ENCODE measurements at regions not wholly inside any gene's neighbourhood (a gene's known extent, or its start where the extent isn't known, plus 50 kb on each side); places are given as distances from the start of the nearest gene placed in this dataset.

DNA sequence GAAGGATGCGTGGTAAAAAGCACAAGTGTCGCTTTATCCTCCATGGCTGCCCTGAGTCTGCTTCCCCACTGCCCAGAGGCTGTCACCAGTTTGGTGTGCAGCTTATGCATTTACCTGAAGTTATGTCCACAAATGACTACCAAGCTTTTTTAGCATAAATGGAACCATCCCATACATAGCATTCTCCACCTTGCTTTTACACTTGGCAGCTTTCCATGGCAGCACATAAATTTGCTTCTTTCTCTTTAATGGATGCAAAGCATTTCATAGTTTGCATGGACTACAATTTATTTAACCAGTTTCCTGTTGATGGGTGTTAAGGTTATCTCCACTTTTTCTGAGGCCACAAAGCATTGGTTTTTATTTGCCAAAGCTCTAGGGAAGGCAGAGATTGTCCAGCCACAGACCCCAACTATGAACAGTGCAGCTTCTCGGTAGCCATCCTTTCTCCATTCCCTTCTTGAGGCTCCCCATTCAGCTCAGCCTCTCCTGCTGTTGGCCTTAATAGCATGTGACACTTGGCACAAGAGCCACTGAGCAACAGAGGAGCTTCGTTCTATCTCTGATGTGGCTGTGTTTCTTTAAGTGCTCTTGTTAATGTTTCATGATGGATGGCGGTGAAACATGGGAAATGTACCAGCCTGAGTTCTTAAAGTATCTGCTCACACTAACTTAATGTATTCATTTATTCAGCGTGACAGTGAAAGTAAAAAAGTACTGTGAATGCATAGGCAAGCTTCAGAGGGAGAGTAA lies 59.8 kb upstream of the NAV2 start:
- TF ChIP-seq, protein P1, sequence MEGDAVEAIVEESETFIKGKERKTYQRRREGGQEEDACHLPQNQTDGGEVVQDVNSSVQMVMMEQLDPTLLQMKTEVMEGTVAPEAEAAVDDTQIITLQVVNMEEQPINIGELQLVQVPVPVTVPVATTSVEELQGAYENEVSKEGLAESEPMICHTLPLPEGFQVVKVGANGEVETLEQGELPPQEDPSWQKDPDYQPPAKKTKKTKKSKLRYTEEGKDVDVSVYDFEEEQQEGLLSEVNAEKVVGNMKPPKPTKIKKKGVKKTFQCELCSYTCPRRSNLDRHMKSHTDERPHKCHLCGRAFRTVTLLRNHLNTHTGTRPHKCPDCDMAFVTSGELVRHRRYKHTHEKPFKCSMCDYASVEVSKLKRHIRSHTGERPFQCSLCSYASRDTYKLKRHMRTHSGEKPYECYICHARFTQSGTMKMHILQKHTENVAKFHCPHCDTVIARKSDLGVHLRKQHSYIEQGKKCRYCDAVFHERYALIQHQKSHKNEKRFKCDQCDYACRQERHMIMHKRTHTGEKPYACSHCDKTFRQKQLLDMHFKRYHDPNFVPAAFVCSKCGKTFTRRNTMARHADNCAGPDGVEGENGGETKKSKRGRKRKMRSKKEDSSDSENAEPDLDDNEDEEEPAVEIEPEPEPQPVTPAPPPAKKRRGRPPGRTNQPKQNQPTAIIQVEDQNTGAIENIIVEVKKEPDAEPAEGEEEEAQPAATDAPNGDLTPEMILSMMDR (IDR thresholded peaks at IDR 0.05), result no peak
- Histone ChIP-seq H3K9me3 (no peaks in the 10 kb centered on the region), H3K4me1 (no peaks in the 10 kb centered on the region), H3K4me3 (no peak overlapping the region), H3K27me3 (ENCODE audit: low read depth) (no peaks in the 10 kb centered on the region), H3K27ac (no peak overlapping the region), H3K36me3 (no peaks in the 10 kb centered on the region)
- intact Hi-C loops (cut with DNase I), result no loop called here
- ATAC-seq (no peak), DNase-seq (no peak)

DNA sequence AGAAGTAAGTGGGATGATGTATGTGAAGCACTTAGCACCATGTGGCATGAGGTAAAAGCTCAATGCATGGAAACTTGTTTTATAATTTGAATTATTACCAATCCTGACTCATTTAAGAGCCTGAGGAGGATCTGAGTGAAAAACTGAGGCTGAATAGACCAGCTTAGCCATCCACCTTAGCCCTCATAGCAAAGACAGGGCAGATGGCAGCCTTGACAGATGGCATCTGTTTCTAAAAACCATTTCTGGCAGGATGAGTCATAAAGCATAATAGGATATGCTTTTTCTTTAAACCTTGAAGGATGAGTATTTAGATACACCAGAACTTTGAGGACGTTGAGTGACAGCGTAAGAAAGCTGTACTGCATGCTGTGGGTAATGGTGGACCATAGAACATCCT lies 61.0 kb upstream of the NAV2 start:
- no peak for DNase-seq
- ATAC-seq, result no peak
- H3K4me1 ChIP-seq, result no peaks in the 10 kb centered on the region
- H3K9me3 ChIP-seq, result no peaks in the 10 kb centered on the region
- no peak overlapping the region for H3K4me3 ChIP-seq
- H3K27ac ChIP-seq, result no peak overlapping the region
- H3K36me3 ChIP-seq, result no peaks in the 10 kb centered on the region
- H3K27me3 ChIP-seq (ENCODE audit: low read depth), result no peaks in the 10 kb centered on the region
- TF ChIP-seq, protein P1 (IDR thresholded peaks at IDR 0.05), result no peak
- intact Hi-C loops (cut with DNase I), result no loop called here

DNA sequence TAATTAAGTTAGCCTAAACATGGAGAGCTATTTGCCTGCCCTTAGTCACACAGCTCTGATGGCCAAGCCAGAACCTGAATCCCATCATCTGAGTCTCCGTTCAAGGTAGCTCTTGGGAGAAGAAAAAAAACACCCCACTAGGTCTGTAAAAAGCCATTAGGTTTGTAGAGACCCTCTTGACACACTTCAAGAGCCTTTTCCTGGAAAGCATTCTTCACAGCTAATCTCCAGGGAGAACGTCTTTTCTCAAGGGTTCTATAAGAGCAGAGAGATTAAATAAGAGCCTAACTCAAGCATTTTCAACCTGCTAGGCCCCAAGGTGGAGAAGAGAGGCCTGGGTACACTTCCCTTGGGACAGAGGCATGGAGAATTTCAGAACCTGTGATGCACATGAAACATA lies 61.6 kb upstream of the NAV2 start:
- intact Hi-C loops (cut with DNase I), result no loop called here
- Histone ChIP-seq H3K27me3 (ENCODE audit: low read depth) (no peaks in the 10 kb centered on the region), H3K4me1 (no peaks in the 10 kb centered on the region), H3K4me3 (no peak overlapping the region), H3K27ac (no peak overlapping the region), H3K9me3 (no peaks in the 10 kb centered on the region), H3K36me3 (no peaks in the 10 kb centered on the region)
- peak; percentile 79 to 90 for ATAC-seq
- no peak for DNase-seq
- TF ChIP-seq, protein P1 (IDR thresholded peaks at IDR 0.05), result no peak

DNA sequence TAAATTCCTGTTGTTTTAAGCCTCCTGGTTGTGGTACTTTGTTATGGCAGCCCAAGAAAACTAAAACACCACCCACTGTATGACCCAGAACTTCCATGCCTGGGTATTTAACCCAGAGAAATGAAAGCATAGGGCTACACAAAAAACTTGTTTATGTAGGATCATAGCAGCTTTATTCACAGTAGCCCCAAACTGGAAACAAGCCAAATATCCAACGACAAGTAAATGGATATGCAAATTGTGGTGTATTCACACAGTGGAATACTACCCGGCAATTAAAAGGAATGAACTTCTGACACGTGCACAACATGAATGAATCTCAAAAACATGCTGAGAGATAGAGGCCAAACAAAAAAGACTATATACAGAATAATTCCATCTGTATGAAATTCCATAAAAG lies 62.2 kb upstream of the NAV2 start:
- no peaks in the 10 kb centered on the region for H3K9me3 ChIP-seq
- intact Hi-C loops (cut with DNase I), result no loop called here
- H3K4me3 ChIP-seq, result no peak overlapping the region
- H3K36me3 ChIP-seq, result no peaks in the 10 kb centered on the region
- H3K4me1 ChIP-seq, result no peaks in the 10 kb centered on the region
- TF ChIP-seq, protein P1 (IDR thresholded peaks at IDR 0.05), result no peak
- no peaks in the 10 kb centered on the region for H3K27me3 ChIP-seq (ENCODE audit: low read depth)
- no peak for DNase-seq
- no peak for ATAC-seq
- no peak overlapping the region for H3K27ac ChIP-seq

DNA sequence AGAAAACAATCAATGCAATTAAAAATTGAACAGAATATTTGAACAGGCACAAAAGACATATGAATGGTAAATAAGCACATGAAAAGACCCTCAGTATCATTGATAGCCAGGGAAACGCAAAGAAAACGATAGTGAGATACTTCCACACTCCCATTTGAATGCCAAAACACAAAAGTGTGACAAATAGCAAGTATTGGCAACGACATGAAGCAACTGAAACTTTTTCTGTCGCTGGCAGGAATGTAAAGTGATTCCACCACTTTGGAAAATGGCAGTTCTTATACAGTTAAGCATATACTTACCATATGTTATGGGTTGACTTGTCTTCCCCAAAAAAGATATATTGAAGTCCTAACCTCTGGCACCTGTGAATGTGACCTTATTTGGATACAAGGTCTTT lies 62.9 kb upstream of the NAV2 start:
- Histone ChIP-seq H3K27ac (no peak overlapping the region), H3K4me1 (no peaks in the 10 kb centered on the region), H3K4me3 (no peak overlapping the region), H3K27me3 (ENCODE audit: low read depth) (no peaks in the 10 kb centered on the region), H3K36me3 (no peaks in the 10 kb centered on the region), H3K9me3 (no peaks in the 10 kb centered on the region)
- TF ChIP-seq, protein P1 (IDR thresholded peaks at IDR 0.05), result no peak
- DNase-seq (no peak), ATAC-seq (no peak)
- intact Hi-C loops (cut with DNase I), result no loop called here

Measured in lower lobe of right lung (tissue), 2 donors.